Astrocyte of the cerebellum (primary cell): ENCODE measurements at regions not wholly inside any gene's neighbourhood (a gene's known extent, or its start where the extent isn't known, plus 50 kb on each side); places are given as distances from the start of the nearest gene placed in this dataset.

Experiments used
- DNase-seq: peaks from one replicate; pipeline ENCODE4 v3.0.0-alpha.2; 2011; ENCODE audit warnings: low read depth
- H3K4me3 ChIP-seq: 2 replicates; pipeline ENCODE4 v1.5.1; 2011; ENCODE audit warnings: mild to moderate bottlenecking, low read depth, low read length, moderate library complexity
- in situ Hi-C: cut with HindIII; loops from 2 replicates; pipeline ENCODE4 v1.10.0; 2017; ENCODE audit warnings: low sequenced_read_pairs
- TF ChIP-seq, protein P1 (sequence below): IDR thresholded peaks from 2 replicates; pipeline ENCODE4 v1.5.1; 2012; ENCODE audit warnings: low read length, low read depth, moderate library complexity, mild to moderate bottlenecking; ENCODE audit errors: missing control alignments

GRCh38 chr18:67242001-67242400, 274.5 kb downstream of the DSEL start:
- H3K4me3 ChIP-seq, result no peak overlapping the region
- no peak for DNase-seq
- in situ Hi-C loops, result no loop called here
- TF ChIP-seq, protein P1, sequence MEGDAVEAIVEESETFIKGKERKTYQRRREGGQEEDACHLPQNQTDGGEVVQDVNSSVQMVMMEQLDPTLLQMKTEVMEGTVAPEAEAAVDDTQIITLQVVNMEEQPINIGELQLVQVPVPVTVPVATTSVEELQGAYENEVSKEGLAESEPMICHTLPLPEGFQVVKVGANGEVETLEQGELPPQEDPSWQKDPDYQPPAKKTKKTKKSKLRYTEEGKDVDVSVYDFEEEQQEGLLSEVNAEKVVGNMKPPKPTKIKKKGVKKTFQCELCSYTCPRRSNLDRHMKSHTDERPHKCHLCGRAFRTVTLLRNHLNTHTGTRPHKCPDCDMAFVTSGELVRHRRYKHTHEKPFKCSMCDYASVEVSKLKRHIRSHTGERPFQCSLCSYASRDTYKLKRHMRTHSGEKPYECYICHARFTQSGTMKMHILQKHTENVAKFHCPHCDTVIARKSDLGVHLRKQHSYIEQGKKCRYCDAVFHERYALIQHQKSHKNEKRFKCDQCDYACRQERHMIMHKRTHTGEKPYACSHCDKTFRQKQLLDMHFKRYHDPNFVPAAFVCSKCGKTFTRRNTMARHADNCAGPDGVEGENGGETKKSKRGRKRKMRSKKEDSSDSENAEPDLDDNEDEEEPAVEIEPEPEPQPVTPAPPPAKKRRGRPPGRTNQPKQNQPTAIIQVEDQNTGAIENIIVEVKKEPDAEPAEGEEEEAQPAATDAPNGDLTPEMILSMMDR, result no peak

- H3K4me3 ChIP-seq, result no peak overlapping the region
- in situ Hi-C loops, result no loop called here
- TF ChIP-seq, protein P1, result no peak
- DNase-seq, result no peak
Observed at GRCh38 chr18:67241299-67241698, 275.2 kb downstream of the DSEL start.

- in situ Hi-C loops, result no loop called here
Observed at GRCh38 chr18:67239826-67240225, 276.7 kb downstream of the DSEL start.

DNA sequence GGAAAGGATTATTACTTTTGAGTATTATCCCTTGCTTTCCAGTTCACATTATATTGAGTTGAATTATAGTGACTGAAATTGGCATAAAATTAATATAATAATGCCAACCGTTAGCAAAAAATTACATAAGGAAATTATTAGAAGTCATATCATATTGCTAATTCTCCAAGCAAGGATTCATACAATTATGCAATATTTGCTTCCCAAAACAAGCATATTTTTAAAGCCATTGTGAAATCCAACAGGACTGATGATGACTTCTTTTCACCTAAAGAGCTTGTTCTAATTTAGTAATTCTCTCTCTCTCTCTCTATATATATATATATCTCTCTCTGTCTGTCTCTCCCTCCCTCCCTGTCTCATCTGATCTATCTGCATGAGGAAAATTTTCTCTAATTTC, 283.5 kb downstream of the DSEL start:
- H3K4me3 ChIP-seq, result no peak overlapping the region
- TF ChIP-seq, protein P1, result no peak
- no peak for DNase-seq
- in situ Hi-C loops, result no loop called here

More at GRCh38 chr18:67239826-67240225, 276.7 kb downstream of the DSEL start:
- no peak overlapping the region for H3K4me3 ChIP-seq
- no peak for DNase-seq
- TF ChIP-seq, protein P1, result no peak

DNA sequence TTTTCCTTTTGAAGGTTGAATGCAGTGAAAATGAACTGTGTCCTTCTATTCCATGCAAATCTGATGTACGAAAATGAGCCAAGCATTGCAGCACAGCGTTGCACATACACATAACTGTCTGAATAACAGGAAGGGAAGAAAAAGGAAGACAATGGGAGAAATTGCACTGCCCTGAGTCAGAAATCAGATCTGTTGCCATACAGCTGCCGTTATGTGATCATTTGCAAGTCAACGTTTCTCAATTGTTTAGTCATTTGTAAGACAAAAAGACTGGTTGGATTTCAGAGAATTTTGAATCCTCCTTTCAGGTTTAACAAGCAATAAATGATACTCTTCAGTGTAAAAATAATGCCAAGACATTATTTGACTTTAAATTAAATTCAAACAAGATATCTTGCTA, 284.1 kb downstream of the DSEL start:
- H3K4me3 ChIP-seq, result no peak overlapping the region
- peak; percentile 23 for DNase-seq
- TF ChIP-seq, protein P1, result no peak
- in situ Hi-C loops, result no loop called here

- in situ Hi-C loops, result no loop called here
- TF ChIP-seq, protein P1, result no peak
- no peak overlapping the region for H3K4me3 ChIP-seq
- DNase-seq, result no peak
Observed at GRCh38 chr18:67222887-67223286, 293.6 kb downstream of the DSEL start.

DNA sequence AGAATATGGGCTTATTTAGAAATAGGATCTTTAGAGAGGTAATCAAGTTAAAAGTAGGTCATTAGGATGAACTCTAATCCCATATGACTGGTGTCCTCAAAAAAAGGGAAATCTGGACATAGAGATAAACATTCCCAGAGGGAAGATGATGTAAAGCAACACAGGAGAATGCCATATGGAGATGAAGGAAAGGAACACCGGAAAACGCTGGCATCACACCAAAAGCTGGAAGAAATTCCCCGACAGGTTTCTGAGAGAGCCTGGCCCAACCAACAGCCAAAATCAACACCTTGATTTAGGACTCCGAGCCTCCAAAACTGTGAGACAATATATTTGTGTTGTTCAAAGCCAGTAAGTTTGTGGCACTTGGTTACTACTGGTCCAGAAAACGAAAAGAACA, 296.7 kb downstream of the DSEL start:
- TF ChIP-seq, protein P1, result no peak
- in situ Hi-C loops, result no loop called here
- H3K4me3 ChIP-seq, result no peak overlapping the region
- no peak for DNase-seq
